ENCODE measurements at regions not wholly inside any gene's neighbourhood (a gene's known extent, or its start where the extent isn't known, plus 50 kb on each side); places are given as distances from the start of the nearest gene placed in this dataset.
A peak's percentile ranks its signal among the peaks of the same experiment; 100 is the strongest.

DNA sequence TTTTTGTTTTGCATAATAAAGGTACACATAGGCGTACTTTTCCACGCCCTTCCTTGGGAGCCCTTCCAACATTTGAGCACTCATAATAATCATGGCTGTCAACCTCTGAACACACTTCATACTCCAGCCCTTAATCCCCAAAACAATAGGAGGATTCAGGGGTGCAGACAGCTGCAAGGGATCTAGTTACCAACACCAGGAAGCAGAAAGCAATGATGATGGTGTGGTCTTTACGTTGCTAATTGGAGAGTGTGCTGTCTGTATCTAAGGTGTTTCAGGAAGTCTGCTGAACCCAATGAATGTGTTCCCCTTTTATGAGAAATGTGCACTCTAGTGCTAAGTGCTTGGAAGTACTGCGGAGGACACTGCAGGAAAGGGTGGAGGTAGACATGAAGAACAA is 60.3 kb upstream of the PDZRN3 start:
- no peak for ATAC-seq
- H3K4me1 Mint-ChIP-seq = peaks cover 37% of the 10 kb centered on the region

DNA sequence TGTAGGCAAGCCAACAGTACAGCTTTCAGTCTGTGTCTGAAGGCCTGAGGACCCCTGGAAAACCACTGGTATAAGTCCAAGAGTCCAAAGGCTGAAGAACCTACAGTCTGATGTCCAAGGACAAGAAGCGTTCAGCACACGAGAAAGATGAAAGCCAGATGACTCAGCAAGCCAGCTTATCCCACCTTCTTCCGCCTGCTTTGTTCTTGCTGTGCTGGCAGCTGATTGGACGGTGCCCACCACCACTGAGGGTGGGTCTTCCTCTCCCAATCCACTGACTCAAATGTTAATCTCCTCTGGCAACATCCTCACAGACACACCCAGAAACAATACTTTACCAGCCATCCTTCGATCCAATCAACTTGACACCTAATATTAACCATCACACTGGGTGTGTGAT is 59.0 kb upstream of the PDZRN3 start:
- ChIA-PET CTCF (no interaction called here), POLR2A (no interaction called here)
- H3K4me3 Mint-ChIP-seq = no peak overlapping the region
- TF ChIP-seq ZNF416 (CRISPR knock-in tag; IDR thresholded peaks at IDR 0.05) = no peak
- no peak for TF ChIP-seq EMX1 (CRISPR knock-in tag; IDR thresholded peaks at IDR 0.05)
- no peak for TF ChIP-seq GABPB1 (CRISPR knock-in tag; IDR thresholded peaks at IDR 0.05)
- TF ChIP-seq, protein P1, sequence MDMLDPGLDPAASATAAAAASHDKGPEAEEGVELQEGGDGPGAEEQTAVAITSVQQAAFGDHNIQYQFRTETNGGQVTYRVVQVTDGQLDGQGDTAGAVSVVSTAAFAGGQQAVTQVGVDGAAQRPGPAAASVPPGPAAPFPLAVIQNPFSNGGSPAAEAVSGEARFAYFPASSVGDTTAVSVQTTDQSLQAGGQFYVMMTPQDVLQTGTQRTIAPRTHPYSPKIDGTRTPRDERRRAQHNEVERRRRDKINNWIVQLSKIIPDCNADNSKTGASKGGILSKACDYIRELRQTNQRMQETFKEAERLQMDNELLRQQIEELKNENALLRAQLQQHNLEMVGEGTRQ (CRISPR knock-in tag; IDR thresholded peaks at IDR 0.05) = no peak
- no peak for TF ChIP-seq CREB1 (CRISPR knock-in tag; IDR thresholded peaks at IDR 0.05)
- TF ChIP-seq, protein P2, sequence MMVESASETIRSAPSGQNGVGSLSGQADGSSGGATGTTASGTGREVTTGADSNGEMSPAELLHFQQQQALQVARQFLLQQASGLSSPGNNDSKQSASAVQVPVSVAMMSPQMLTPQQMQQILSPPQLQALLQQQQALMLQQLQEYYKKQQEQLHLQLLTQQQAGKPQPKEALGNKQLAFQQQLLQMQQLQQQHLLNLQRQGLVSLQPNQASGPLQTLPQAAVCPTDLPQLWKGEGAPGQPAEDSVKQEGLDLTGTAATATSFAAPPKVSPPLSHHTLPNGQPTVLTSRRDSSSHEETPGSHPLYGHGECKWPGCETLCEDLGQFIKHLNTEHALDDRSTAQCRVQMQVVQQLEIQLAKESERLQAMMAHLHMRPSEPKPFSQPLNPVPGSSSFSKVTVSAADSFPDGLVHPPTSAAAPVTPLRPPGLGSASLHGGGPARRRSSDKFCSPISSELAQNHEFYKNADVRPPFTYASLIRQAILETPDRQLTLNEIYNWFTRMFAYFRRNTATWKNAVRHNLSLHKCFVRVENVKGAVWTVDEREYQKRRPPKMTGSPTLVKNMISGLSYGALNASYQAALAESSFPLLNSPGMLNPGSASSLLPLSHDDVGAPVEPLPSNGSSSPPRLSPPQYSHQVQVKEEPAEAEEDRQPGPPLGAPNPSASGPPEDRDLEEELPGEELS (CRISPR knock-in tag; IDR thresholded peaks at IDR 0.05) = no peak
- TF ChIP-seq ZNF423 (CRISPR knock-in tag; IDR thresholded peaks at IDR 0.05) = no peak
- TF ChIP-seq NFE2L1 (CRISPR knock-in tag; IDR thresholded peaks at IDR 0.05) = peak; percentile 94
- H3K27ac Mint-ChIP-seq = no peak overlapping the region
- no peaks in the 10 kb centered on the region for H3K9me3 Mint-ChIP-seq
- peak; percentile 83 for ATAC-seq
- H3K36me3 Mint-ChIP-seq = no peaks in the 10 kb centered on the region
- no peaks in the 10 kb centered on the region for H3K27me3 Mint-ChIP-seq (ENCODE audit: low read depth)
- no peak for DNase-seq (ENCODE audit: low spot score)
- peaks cover 37% of the 10 kb centered on the region for H3K4me1 Mint-ChIP-seq

More for the DNA sequence above, 60.3 kb upstream of the PDZRN3 start:
- ChIA-PET POLR2A (no interaction called here), CTCF (no interaction called here)
- Mint-ChIP-seq H3K9me3 (no peaks in the 10 kb centered on the region), H3K4me3 (no peak overlapping the region), H3K27me3 (ENCODE audit: low read depth) (no peaks in the 10 kb centered on the region; the same call in 1 of the 2 replicates), H3K27ac (no peak overlapping the region), H3K36me3 (no peaks in the 10 kb centered on the region)
- TF ChIP-seq, protein P1 (CRISPR knock-in tag; IDR thresholded peaks at IDR 0.05) = no peak
- TF ChIP-seq NR3C1 (CRISPR knock-in tag; conservative IDR thresholded peaks at IDR 0.05; ENCODE audit: low read depth) (no peak), TEAD4 (CRISPR knock-in tag; IDR thresholded peaks at IDR 0.05) (no peak), ZNF671 (CRISPR knock-in tag; IDR thresholded peaks at IDR 0.05) (no peak), NFATC4 (CRISPR knock-in tag; IDR thresholded peaks at IDR 0.05) (no peak), NR1H2 (CRISPR knock-in tag; IDR thresholded peaks at IDR 0.05) (no peak), ZNF232 (CRISPR knock-in tag; IDR thresholded peaks at IDR 0.05) (no peak), PRRX2 (CRISPR knock-in tag; IDR thresholded peaks at IDR 0.05) (no peak), MXD4 (CRISPR knock-in tag; IDR thresholded peaks at IDR 0.05; ENCODE audit: borderline replicate concordance) (no peak), ELF4 (CRISPR knock-in tag; IDR thresholded peaks at IDR 0.05; ENCODE audit: low read depth) (no peak)
- TF ChIP-seq, protein P3, sequence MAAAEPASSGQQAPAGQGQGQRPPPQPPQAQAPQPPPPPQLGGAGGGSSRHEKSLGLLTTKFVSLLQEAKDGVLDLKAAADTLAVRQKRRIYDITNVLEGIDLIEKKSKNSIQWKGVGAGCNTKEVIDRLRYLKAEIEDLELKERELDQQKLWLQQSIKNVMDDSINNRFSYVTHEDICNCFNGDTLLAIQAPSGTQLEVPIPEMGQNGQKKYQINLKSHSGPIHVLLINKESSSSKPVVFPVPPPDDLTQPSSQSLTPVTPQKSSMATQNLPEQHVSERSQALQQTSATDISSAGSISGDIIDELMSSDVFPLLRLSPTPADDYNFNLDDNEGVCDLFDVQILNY (CRISPR knock-in tag; IDR thresholded peaks at IDR 0.05) = no peak
- DNase-seq (ENCODE audit: low spot score) = no peak

DNA sequence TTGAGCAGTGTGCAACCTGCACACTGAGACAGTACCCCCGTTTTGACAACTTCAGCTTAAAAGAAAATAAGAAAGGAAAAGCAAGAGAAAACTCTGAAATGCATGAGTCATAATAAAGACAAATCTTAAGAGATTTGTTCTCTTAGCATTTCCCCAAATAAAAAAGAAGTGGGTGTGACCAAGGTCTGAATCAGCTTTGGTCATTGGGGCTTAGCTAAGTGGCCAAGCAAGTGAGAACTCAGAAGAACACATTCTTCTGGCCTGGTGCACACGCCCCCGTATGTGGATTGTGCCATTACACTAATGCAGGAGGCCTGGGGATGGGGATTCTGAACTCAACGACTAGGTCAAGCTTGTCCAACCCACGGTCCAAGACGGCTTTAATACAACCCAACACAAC is 56.9 kb upstream of the PDZRN3 start:
- POLR2A ChIA-PET = no interaction called here
- ATAC-seq = no peak
- no peak overlapping the region for H3K4me3 Mint-ChIP-seq

More for the DNA sequence above, 56.9 kb upstream of the PDZRN3 start:
- H3K36me3 Mint-ChIP-seq = no peaks in the 10 kb centered on the region
- 0 out of 2 replicates have a peak, but pooled peaks cover 3% of the 10 kb centered on the region for H3K9me3 Mint-ChIP-seq
- no peak overlapping the region for H3K27ac Mint-ChIP-seq
- DNase-seq (ENCODE audit: low spot score) = no peak
- peaks cover 37% of the 10 kb centered on the region for H3K4me1 Mint-ChIP-seq
- no peak for TF ChIP-seq HMGA2 (CRISPR knock-in tag; IDR thresholded peaks at IDR 0.05)
- TF ChIP-seq CREM (CRISPR knock-in tag; IDR thresholded peaks at IDR 0.05) = no peak
- no peak for TF ChIP-seq NFATC4 (CRISPR knock-in tag; IDR thresholded peaks at IDR 0.05)
- no peak for TF ChIP-seq NFE2L1 (CRISPR knock-in tag; IDR thresholded peaks at IDR 0.05)
- TF ChIP-seq ZBTB21 (CRISPR knock-in tag; IDR thresholded peaks at IDR 0.05; ENCODE audit: borderline replicate concordance) = no peak
- no peak for TF ChIP-seq CREB1 (CRISPR knock-in tag; IDR thresholded peaks at IDR 0.05)
- TF ChIP-seq ZNF138 (CRISPR knock-in tag; conservative IDR thresholded peaks at IDR 0.05) = no peak
- TF ChIP-seq SMAD4 (CRISPR knock-in tag; IDR thresholded peaks at IDR 0.05) = no peak
- no peak for TF ChIP-seq CBFB (CRISPR knock-in tag; IDR thresholded peaks at IDR 0.05; ENCODE audit: low read depth)
- TF ChIP-seq MYBL2 (CRISPR knock-in tag; IDR thresholded peaks at IDR 0.05) = no peak
- CTCF ChIA-PET = no interaction called here
- H3K27me3 Mint-ChIP-seq (ENCODE audit: low read depth) = no peaks in the 10 kb centered on the region
